ENCODE measurements at regions not wholly inside any gene's neighbourhood (a gene's known extent, or its start where the extent isn't known, plus 50 kb on each side); places are given as distances from the start of the nearest gene placed in this dataset.

- TF ChIP-seq CTCF (IDR thresholded peaks at IDR 0.05; ENCODE audit: insufficient read depth, low read length, poor library complexity, severe bottlenecking) = no peak
- TF ChIP-seq EZH2phosphoT487 (conservative IDR thresholded peaks at IDR 0.05; ENCODE audit: low read length) = no peak
These were observed 573.8 kb upstream of the NR5A2 start for GRCh38 chr1:199453723-199454122.
